HEK293 (cell line): ENCODE measurements at regions not wholly inside any gene's neighbourhood (a gene's known extent, or its start where the extent isn't known, plus 50 kb on each side); places are given as distances from the start of the nearest gene placed in this dataset.

Experiments
- CTCF ChIA-PET: fragments of 350-600 bp; formaldehyde crosslinking; extraction: SDS; loops from one replicate; lab custom pipeline; 2021; ENCODE audit warnings: antibody characterized with exemption; lab: Yijun Ruan, JAX
- POLR2A ChIA-PET: fragments of 300-600 bp; formaldehyde crosslinking; extraction: SDS; loops from one replicate; lab custom pipeline; 2020; ENCODE audit warnings: antibody characterized with exemption, inconsistent platforms; lab: Yijun Ruan, JAX
- H3K27ac ChIP-seq: fragments of 200-500 bp; sonication (Bioruptor generic); 2 replicates; pipeline ENCODE4 v1.5.1; 2014; ENCODE audit warnings: low read depth, low read length, control low read depth, inconsistent platforms; ENCODE audit errors: extremely low read depth
- H3K36me3 ChIP-seq, 2 experiments: fragments of 200-500 bp in 1 of 2; sonication (Bioruptor generic) in 1 of 2; 1 replicate in 1 of 2; 2 replicates in 1 of 2; pipeline ENCODE4 v1.5.1; 2014 to 2017; ENCODE audit warnings: inconsistent platforms in 2 of 2, low read length in 2 of 2; ENCODE audit not compliant: control insufficient read depth in 2 of 2, insufficient read depth in 1 of 2
- H3K4me1 ChIP-seq: fragments of 200-500 bp; sonication (Bioruptor generic); 2 replicates; pipeline ENCODE4 v1.5.1; 2014; ENCODE audit warnings: mild to moderate bottlenecking, low read length, inconsistent platforms; ENCODE audit not compliant: control insufficient read depth, insufficient read depth
- H3K4me3 ChIP-seq: 2 replicates; pipeline ENCODE4 v1.5.1; 2011; ENCODE audit warnings: low read depth, mild to moderate bottlenecking, control low read depth, low read length, moderate library complexity
- H3K9me3 ChIP-seq: fragments of 200-500 bp; sonication (Bioruptor generic); 2 replicates; pipeline ENCODE4 v1.5.1; 2014; ENCODE audit warnings: low read depth, low read length, inconsistent platforms; ENCODE audit not compliant: control insufficient read depth, insufficient read depth
- BCL11A ChIP-seq: fragments of 450-650 bp; formaldehyde crosslinking; IDR thresholded peaks from 2 replicates; pipeline ENCODE4 v1.5.1; 2016; ENCODE audit warnings: low read depth, missing biosample characterization, missing genetic modification characterization
- EGR2 ChIP-seq: fragments of 450-650 bp; formaldehyde crosslinking; IDR thresholded peaks from 2 replicates; pipeline ENCODE4 v1.5.1; 2016; ENCODE audit warnings: low read depth, missing biosample characterization, missing genetic modification characterization
- GFI1B ChIP-seq: fragments of 450-650 bp; formaldehyde crosslinking; IDR thresholded peaks from 2 replicates; pipeline ENCODE4 v1.5.1; 2016; ENCODE audit warnings: missing biosample characterization, missing genetic modification characterization
- GLI2 ChIP-seq: fragments of 450-650 bp; formaldehyde crosslinking; IDR thresholded peaks from 2 replicates; pipeline ENCODE4; 2017; ENCODE audit warnings: missing biosample characterization, missing genetic modification characterization, low read depth, borderline replicate concordance
- GLIS1 ChIP-seq: fragments of 450-650 bp; formaldehyde crosslinking; IDR thresholded peaks from 2 replicates; pipeline ENCODE4 v1.5.1; 2016; ENCODE audit warnings: missing biosample characterization, missing genetic modification characterization
- SCRT1 ChIP-seq: fragments of 450-650 bp; formaldehyde crosslinking; IDR thresholded peaks from 2 replicates; pipeline ENCODE4 v1.5.1; 2016; ENCODE audit warnings: missing biosample characterization, missing genetic modification characterization, borderline replicate concordance
- ZBTB7A ChIP-seq: fragments of 450-650 bp; formaldehyde crosslinking; IDR thresholded peaks from 2 replicates; pipeline ENCODE4 v1.5.1; 2016; ENCODE audit warnings: low read depth, missing biosample characterization, missing genetic modification characterization
- ZFHX2 ChIP-seq: fragments of 450-650 bp; formaldehyde crosslinking; conservative IDR thresholded peaks from 2 replicates; pipeline ENCODE4 v1.5.1; 2016; ENCODE audit warnings: missing biosample characterization, missing genetic modification characterization
- ZFP41 ChIP-seq: fragments of 450-650 bp; formaldehyde crosslinking; IDR thresholded peaks from 2 replicates; pipeline ENCODE4 v1.5.1; 2016; ENCODE audit warnings: missing biosample characterization, missing genetic modification characterization, borderline replicate concordance
- ZIC2 ChIP-seq: fragments of 450-650 bp; formaldehyde crosslinking; IDR thresholded peaks from 2 replicates; pipeline ENCODE4 v1.5.1; 2016; ENCODE audit warnings: missing biosample characterization, missing genetic modification characterization
- ZNF132 ChIP-seq: fragments of 450-650 bp; formaldehyde crosslinking; IDR thresholded peaks from 2 replicates; pipeline ENCODE4 v1.5.1; 2017; ENCODE audit warnings: missing biosample characterization, missing genetic modification characterization, borderline replicate concordance
- ZNF223 ChIP-seq: fragments of 450-650 bp; formaldehyde crosslinking; IDR thresholded peaks from 2 replicates; pipeline ENCODE4 v1.5.1; 2016; ENCODE audit warnings: missing biosample characterization, missing genetic modification characterization
- ZNF335 ChIP-seq: fragments of 450-650 bp; formaldehyde crosslinking; conservative IDR thresholded peaks from 2 replicates; pipeline ENCODE4 v1.5.1; 2016; ENCODE audit warnings: missing biosample characterization, missing genetic modification characterization
- ZNF341 ChIP-seq: fragments of 450-650 bp; formaldehyde crosslinking; IDR thresholded peaks from 2 replicates; pipeline ENCODE4; 2016; ENCODE audit warnings: low read depth, missing biosample characterization, missing genetic modification characterization
- ZNF473 ChIP-seq: fragments of 450-650 bp; formaldehyde crosslinking; IDR thresholded peaks from 2 replicates; pipeline ENCODE4 v1.5.1; 2017; ENCODE audit warnings: missing biosample characterization, missing genetic modification characterization
- ZNF521 ChIP-seq: fragments of 450-650 bp; formaldehyde crosslinking; IDR thresholded peaks from 2 replicates; pipeline ENCODE4 v1.5.1; 2017; ENCODE audit warnings: missing biosample characterization, mild to moderate bottlenecking, missing genetic modification characterization
- ZNF530 ChIP-seq: fragments of 450-650 bp; formaldehyde crosslinking; IDR thresholded peaks from 2 replicates; pipeline ENCODE4 v1.5.1; 2016; ENCODE audit warnings: low read depth, missing biosample characterization, missing genetic modification characterization
- ZNF544 ChIP-seq: fragments of 450-650 bp; formaldehyde crosslinking; IDR thresholded peaks from 2 replicates; pipeline ENCODE4 v1.5.0; 2017; ENCODE audit warnings: missing biosample characterization, missing genetic modification characterization
- ZNF600 ChIP-seq: fragments of 450-650 bp; formaldehyde crosslinking; IDR thresholded peaks from 2 replicates; pipeline ENCODE4 v1.5.1; 2016; ENCODE audit warnings: missing biosample characterization, missing genetic modification characterization
- ZNF707 ChIP-seq: fragments of 450-650 bp; formaldehyde crosslinking; IDR thresholded peaks from 2 replicates; pipeline ENCODE4 v1.5.1; 2016; ENCODE audit warnings: missing biosample characterization, missing genetic modification characterization
- ZNF837 ChIP-seq: fragments of 450-650 bp; formaldehyde crosslinking; IDR thresholded peaks from 2 replicates; pipeline ENCODE4 v1.5.1; 2016; ENCODE audit warnings: missing biosample characterization, missing genetic modification characterization
- TF ChIP-seq, protein P1 (sequence below): fragments of 450-650 bp; formaldehyde crosslinking; IDR thresholded peaks from 2 replicates; pipeline ENCODE4 v1.5.1; 2016; ENCODE audit warnings: missing biosample characterization, missing genetic modification characterization

DNA sequence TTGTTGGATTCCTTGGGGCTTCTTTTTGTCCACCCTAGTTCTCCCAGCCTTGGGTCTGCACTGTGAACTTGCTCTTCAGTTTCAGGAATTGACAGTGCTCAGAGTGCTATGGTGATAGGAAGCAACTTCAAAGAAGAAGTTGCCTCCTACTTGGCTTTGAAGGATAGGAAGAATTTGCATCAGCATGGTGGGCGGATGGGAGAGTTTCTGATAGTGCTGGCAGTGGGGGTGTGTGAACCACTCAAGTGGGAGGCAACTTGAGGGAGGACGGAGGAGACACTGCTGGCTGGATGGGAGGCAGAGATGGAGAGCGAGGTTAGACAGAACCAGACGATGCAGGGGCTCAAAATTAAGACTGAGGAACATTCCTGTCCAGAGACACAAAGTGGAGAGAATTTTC, 164.4 kb upstream of the SKOR2 start:
- no peaks in the 10 kb centered on the region for H3K36me3 ChIP-seq
- no peak overlapping the region for H3K27ac ChIP-seq
- TF ChIP-seq, protein P1, sequence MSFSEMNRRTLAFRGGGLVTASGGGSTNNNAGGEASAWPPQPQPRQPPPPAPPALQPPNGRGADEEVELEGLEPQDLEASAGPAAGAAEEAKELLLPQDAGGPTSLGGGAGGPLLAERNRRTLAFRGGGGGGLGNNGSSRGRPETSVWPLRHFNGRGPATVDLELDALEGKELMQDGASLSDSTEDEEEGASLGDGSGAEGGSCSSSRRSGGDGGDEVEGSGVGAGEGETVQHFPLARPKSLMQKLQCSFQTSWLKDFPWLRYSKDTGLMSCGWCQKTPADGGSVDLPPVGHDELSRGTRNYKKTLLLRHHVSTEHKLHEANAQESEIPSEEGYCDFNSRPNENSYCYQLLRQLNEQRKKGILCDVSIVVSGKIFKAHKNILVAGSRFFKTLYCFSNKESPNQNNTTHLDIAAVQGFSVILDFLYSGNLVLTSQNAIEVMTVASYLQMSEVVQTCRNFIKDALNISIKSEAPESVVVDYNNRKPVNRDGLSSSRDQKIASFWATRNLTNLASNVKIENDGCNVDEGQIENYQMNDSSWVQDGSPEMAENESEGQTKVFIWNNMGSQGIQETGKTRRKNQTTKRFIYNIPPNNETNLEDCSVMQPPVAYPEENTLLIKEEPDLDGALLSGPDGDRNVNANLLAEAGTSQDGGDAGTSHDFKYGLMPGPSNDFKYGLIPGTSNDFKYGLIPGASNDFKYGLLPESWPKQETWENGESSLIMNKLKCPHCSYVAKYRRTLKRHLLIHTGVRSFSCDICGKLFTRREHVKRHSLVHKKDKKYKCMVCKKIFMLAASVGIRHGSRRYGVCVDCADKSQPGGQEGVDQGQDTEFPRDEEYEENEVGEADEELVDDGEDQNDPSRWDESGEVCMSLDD (tag by site-specific recombination) = no peak
- TF ChIP-seq ZNF530 = no peak
- TF ChIP-seq ZFP41 (tag by site-specific recombination) = no peak
- no peak for TF ChIP-seq BCL11A (tag by site-specific recombination)
- peak; percentile 95 for TF ChIP-seq EGR2 (tag by site-specific recombination)
- TF ChIP-seq ZBTB7A (tag by site-specific recombination) = no peak
- no peak for TF ChIP-seq ZNF132 (tag by site-specific recombination)
- no peak for TF ChIP-seq ZNF335 (tag by site-specific recombination)
- no peak for TF ChIP-seq ZNF544
- peak; percentile 96 for TF ChIP-seq ZFHX2 (tag by site-specific recombination)
- no peak for TF ChIP-seq ZNF521
- TF ChIP-seq, all 188 proteins: peak for 2
- Histone ChIP-seq H3K9me3 (no peaks in the 10 kb centered on the region), H3K4me1 (no peaks in the 10 kb centered on the region), H3K4me3 (no peak overlapping the region)
- POLR2A ChIA-PET = no interaction called here
- CTCF ChIA-PET = no interaction called here

DNA sequence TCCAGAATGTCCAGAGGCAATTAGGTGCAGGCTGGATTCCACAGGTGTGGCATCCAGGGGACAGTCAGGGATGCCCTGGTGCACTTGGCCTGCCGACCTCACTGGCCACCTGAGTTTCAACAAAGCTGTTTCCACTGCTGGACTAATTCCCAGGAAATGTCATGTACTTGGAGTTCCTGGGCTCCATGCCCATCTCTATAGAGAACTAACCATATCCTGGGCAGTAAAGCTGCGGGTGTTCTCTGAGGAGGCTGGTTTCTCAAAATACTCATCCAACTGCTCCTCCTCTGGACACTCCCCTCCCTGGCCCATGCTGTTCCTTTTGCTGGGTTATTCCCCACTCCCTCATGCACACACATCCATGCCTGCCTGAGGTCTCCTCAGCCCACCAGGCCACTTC, 161.9 kb upstream of the SKOR2 start:
- no peak overlapping the region for H3K27ac ChIP-seq
- no peaks in the 10 kb centered on the region for H3K4me1 ChIP-seq
- no peaks in the 10 kb centered on the region for H3K36me3 ChIP-seq
- ChIA-PET POLR2A (no interaction called here), CTCF (no interaction called here)
- no peak overlapping the region for H3K4me3 ChIP-seq
- TF ChIP-seq SCRT1 (tag by site-specific recombination) = 0 out of 2 replicates have a peak, but pooled peaks have one; percentile 48
- TF ChIP-seq ZNF341 = peak; percentile 56
- TF ChIP-seq ZIC2 (tag by site-specific recombination) = peak; percentile 55; the same call in 1 of the 2 replicates
- TF ChIP-seq ZNF600 (tag by site-specific recombination) = no peak
- peak; percentile 46 for TF ChIP-seq GLIS1 (tag by site-specific recombination)
- no peak for TF ChIP-seq ZNF473
- TF ChIP-seq GFI1B (tag by site-specific recombination) = no peak
- H3K9me3 ChIP-seq = no peaks in the 10 kb centered on the region

DNA sequence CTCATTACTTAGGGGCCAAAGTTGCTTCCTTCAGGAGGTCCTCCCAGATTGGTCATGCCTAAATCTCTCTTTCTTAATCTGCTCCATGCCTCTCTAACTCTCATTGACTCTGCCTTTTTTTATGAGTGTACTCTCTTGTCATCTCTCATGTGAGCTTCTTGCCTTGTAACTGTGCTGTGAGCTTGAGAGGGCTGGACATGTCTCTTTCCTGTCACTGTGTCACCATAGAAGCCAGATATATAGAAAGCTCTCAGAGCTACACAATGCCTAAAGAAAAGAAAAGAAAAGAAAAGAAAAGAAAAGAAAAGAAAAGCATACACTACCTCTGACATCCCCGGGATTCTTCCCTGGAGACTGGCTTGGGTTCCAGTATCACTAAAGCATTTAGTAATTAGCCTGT, 161.5 kb upstream of the SKOR2 start:
- ChIA-PET CTCF (no interaction called here), POLR2A (no interaction called here)
- H3K4me3 ChIP-seq = no peak overlapping the region
- no peaks in the 10 kb centered on the region for H3K9me3 ChIP-seq
- no peaks in the 10 kb centered on the region for H3K4me1 ChIP-seq
- H3K36me3 ChIP-seq = no peaks in the 10 kb centered on the region
- no peak for TF ChIP-seq ZNF223 (tag by site-specific recombination)
- no peak for TF ChIP-seq ZNF707
- no peak for TF ChIP-seq GLI2 (tag by site-specific recombination)
- TF ChIP-seq ZNF837 (tag by site-specific recombination) = no peak
- H3K27ac ChIP-seq = no peak overlapping the region
